Skeletal muscle satellite cell (primary cell): ENCODE measurements at regions not wholly inside any gene's neighbourhood (a gene's known extent, or its start where the extent isn't known, plus 50 kb on each side); places are given as distances from the start of the nearest gene placed in this dataset.

Source experiments
- H3K27me3 ChIP-seq: 2 replicates; pipeline ENCODE4 v1.7.0; 2013; ENCODE audit warnings: low read length; ENCODE audit not compliant: control insufficient read depth, insufficient read depth
- H3K36me3 ChIP-seq: 2 replicates; pipeline ENCODE4 v1.7.0; 2013; ENCODE audit warnings: mild to moderate bottlenecking, control low read depth, low read length; ENCODE audit not compliant: insufficient read depth
- H3K4me1 ChIP-seq: 2 replicates; pipeline ENCODE4 v1.7.0; 2013; ENCODE audit warnings: low read length; ENCODE audit not compliant: control insufficient read depth, insufficient read depth
- H3K4me2 ChIP-seq: 2 replicates; pipeline ENCODE4 v1.7.0; 2013; ENCODE audit warnings: mild to moderate bottlenecking, low read length
- H3K4me3 ChIP-seq: 2 replicates; pipeline ENCODE4 v1.7.0; 2013; ENCODE audit warnings: low read length
- H3K9ac ChIP-seq: 2 replicates; pipeline ENCODE4 v1.7.0; 2013; ENCODE audit warnings: mild to moderate bottlenecking, low read depth, low read length, moderate library complexity
- H3K9me3 ChIP-seq: replicated peaks from 2 replicates; pipeline ENCODE4 v1.7.0; 2013; ENCODE audit warnings: mild to moderate bottlenecking, control low read depth, low read length

- Histone ChIP-seq H3K4me1 (peaks cover 4% of the 10 kb centered on the region), H3K4me3 (no peak overlapping the region), H3K9ac (no peak overlapping the region), H3K4me2 (no peak overlapping the region), H3K9me3 (no peaks in the 10 kb centered on the region), H3K36me3 (no peaks in the 10 kb centered on the region), H3K27me3 (peaks cover 14% of the 10 kb centered on the region)
Observed at GRCh38 chr6:165823609-165824326, 160.7 kb upstream of the PDE10A start.

GRCh38 chr6:165822501-165822900 lies 159.5 kb upstream of the PDE10A start:
- H3K27me3 ChIP-seq: peaks cover 23% of the 10 kb centered on the region
- H3K4me2 ChIP-seq: no peak overlapping the region
- no peaks in the 10 kb centered on the region for H3K9me3 ChIP-seq
- no peak overlapping the region for H3K9ac ChIP-seq
- no peak overlapping the region for H3K4me3 ChIP-seq
- no peaks in the 10 kb centered on the region for H3K36me3 ChIP-seq
- H3K4me1 ChIP-seq: peaks cover 4% of the 10 kb centered on the region

GRCh38 chr6:165821754-165822153 lies 158.7 kb upstream of the PDE10A start:
- Histone ChIP-seq H3K4me2 (no peak overlapping the region), H3K36me3 (no peaks in the 10 kb centered on the region), H3K4me3 (no peak overlapping the region), H3K27me3 (peaks cover 30% of the 10 kb centered on the region), H3K9ac (no peak overlapping the region), H3K4me1 (peaks cover 4% of the 10 kb centered on the region), H3K9me3 (no peaks in the 10 kb centered on the region)

GRCh38 chr6:165820934-165821333 lies 157.9 kb upstream of the PDE10A start:
- Histone ChIP-seq H3K36me3 (no peaks in the 10 kb centered on the region), H3K4me2 (no peak overlapping the region), H3K4me1 (peaks cover 4% of the 10 kb centered on the region), H3K9me3 (no peaks in the 10 kb centered on the region), H3K27me3 (peaks cover 32% of the 10 kb centered on the region), H3K4me3 (no peak overlapping the region), H3K9ac (no peak overlapping the region)

- H3K36me3 ChIP-seq: no peaks in the 10 kb centered on the region
- H3K4me1 ChIP-seq: peaks cover 4% of the 10 kb centered on the region
- H3K4me3 ChIP-seq: no peak overlapping the region
- H3K9me3 ChIP-seq: no peaks in the 10 kb centered on the region
- H3K9ac ChIP-seq: no peak overlapping the region
- no peak overlapping the region for H3K4me2 ChIP-seq
- H3K27me3 ChIP-seq: peaks cover 34% of the 10 kb centered on the region
Observed at GRCh38 chr6:165820407-165820806, 157.4 kb upstream of the PDE10A start.

GRCh38 chr6:165819394-165819793 lies 156.4 kb upstream of the PDE10A start:
- H3K27me3 ChIP-seq: peaks cover 38% of the 10 kb centered on the region
- H3K9ac ChIP-seq: no peak overlapping the region
- peak overlapping the region; percentile 75 for H3K4me2 ChIP-seq
- no peaks in the 10 kb centered on the region for H3K9me3 ChIP-seq
- no peaks in the 10 kb centered on the region for H3K36me3 ChIP-seq
- H3K4me3 ChIP-seq: peak overlapping the region; percentile 49
- H3K4me1 ChIP-seq: peaks cover 4% of the 10 kb centered on the region

- Histone ChIP-seq H3K36me3 (no peaks in the 10 kb centered on the region), H3K4me2 (no peak overlapping the region), H3K4me1 (peaks cover 4% of the 10 kb centered on the region), H3K9me3 (no peaks in the 10 kb centered on the region), H3K9ac (no peak overlapping the region), H3K27me3 (peaks cover 38% of the 10 kb centered on the region), H3K4me3 (no peak overlapping the region)
Observed at GRCh38 chr6:165818200-165818599, 155.2 kb upstream of the PDE10A start.

- no peak overlapping the region for H3K4me3 ChIP-seq
- H3K9me3 ChIP-seq: no peaks in the 10 kb centered on the region
- peaks cover 4% of the 10 kb centered on the region for H3K4me1 ChIP-seq
- no peak overlapping the region for H3K9ac ChIP-seq
- H3K27me3 ChIP-seq: peaks cover 38% of the 10 kb centered on the region
- no peaks in the 10 kb centered on the region for H3K36me3 ChIP-seq
- H3K4me2 ChIP-seq: no peak overlapping the region
Observed at GRCh38 chr6:165817771-165818170, 154.7 kb upstream of the PDE10A start.

GRCh38 chr6:165817148-165817547 lies 154.1 kb upstream of the PDE10A start:
- H3K4me2 ChIP-seq: no peak overlapping the region
- H3K36me3 ChIP-seq: no peaks in the 10 kb centered on the region
- no peaks in the 10 kb centered on the region for H3K9me3 ChIP-seq
- H3K4me1 ChIP-seq: peaks cover 4% of the 10 kb centered on the region
- no peak overlapping the region for H3K9ac ChIP-seq
- H3K4me3 ChIP-seq: no peak overlapping the region
- H3K27me3 ChIP-seq: peaks cover 38% of the 10 kb centered on the region

GRCh38 chr6:165814679-165815078 lies 151.6 kb upstream of the PDE10A start:
- peaks cover 4% of the 10 kb centered on the region for H3K4me1 ChIP-seq
- H3K36me3 ChIP-seq: no peaks in the 10 kb centered on the region
- H3K9ac ChIP-seq: no peak overlapping the region
- peaks cover under 1% of the 10 kb centered on the region for H3K9me3 ChIP-seq
- H3K4me3 ChIP-seq: no peak overlapping the region
- H3K27me3 ChIP-seq: peaks cover 37% of the 10 kb centered on the region
- H3K4me2 ChIP-seq: no peak overlapping the region

GRCh38 chr6:165811512-165811911 lies 148.5 kb upstream of the PDE10A start:
- peaks cover 8% of the 10 kb centered on the region for H3K9me3 ChIP-seq
- no peaks in the 10 kb centered on the region for H3K4me1 ChIP-seq
- no peak overlapping the region for H3K4me3 ChIP-seq
- H3K36me3 ChIP-seq: no peaks in the 10 kb centered on the region
- no peak overlapping the region for H3K9ac ChIP-seq
- peak overlapping the region; percentile 37 for H3K4me2 ChIP-seq
- peaks cover 31% of the 10 kb centered on the region for H3K27me3 ChIP-seq

- Histone ChIP-seq H3K4me3 (no peak overlapping the region), H3K4me2 (no peak overlapping the region), H3K9me3 (peaks cover 8% of the 10 kb centered on the region), H3K4me1 (peaks cover 9% of the 10 kb centered on the region), H3K9ac (no peak overlapping the region), H3K36me3 (no peaks in the 10 kb centered on the region), H3K27me3 (peaks cover 25% of the 10 kb centered on the region)
Observed at GRCh38 chr6:165808021-165808420, 145.0 kb upstream of the PDE10A start.
